Right lobe of liver (tissue), 4 donors: ENCODE measurements at regions not wholly inside any gene's neighbourhood (a gene's known extent, or its start where the extent isn't known, plus 50 kb on each side); places are given as distances from the start of the nearest gene placed in this dataset.

Source experiments
- CTCF ChIP-seq, 4 donors: fragments of 200-600 bp in 3 of 4; fragments of 450-650 bp in 1 of 4; IDR thresholded peaks; one replicate each; pipeline versions ENCODE4 v1.5.1 to v1.8.0; 2016 to 2022; ENCODE audit warnings: antibody characterized with exemption in 4 of 4, mild to moderate bottlenecking in 2 of 4
- POLR2A ChIP-seq: fragments of 450-650 bp; IDR thresholded peaks from one replicate; pipeline ENCODE4 v1.6.1; 2017; ENCODE audit warnings: antibody characterized with exemption, mild to moderate bottlenecking
- donor health status: DM: no; HTN: no; CAD: no.
- donor health status: DM: no; HTN: no; CAD: no.
- donor health status: DM: no; HTN: yes; CAD: no.

DNA sequence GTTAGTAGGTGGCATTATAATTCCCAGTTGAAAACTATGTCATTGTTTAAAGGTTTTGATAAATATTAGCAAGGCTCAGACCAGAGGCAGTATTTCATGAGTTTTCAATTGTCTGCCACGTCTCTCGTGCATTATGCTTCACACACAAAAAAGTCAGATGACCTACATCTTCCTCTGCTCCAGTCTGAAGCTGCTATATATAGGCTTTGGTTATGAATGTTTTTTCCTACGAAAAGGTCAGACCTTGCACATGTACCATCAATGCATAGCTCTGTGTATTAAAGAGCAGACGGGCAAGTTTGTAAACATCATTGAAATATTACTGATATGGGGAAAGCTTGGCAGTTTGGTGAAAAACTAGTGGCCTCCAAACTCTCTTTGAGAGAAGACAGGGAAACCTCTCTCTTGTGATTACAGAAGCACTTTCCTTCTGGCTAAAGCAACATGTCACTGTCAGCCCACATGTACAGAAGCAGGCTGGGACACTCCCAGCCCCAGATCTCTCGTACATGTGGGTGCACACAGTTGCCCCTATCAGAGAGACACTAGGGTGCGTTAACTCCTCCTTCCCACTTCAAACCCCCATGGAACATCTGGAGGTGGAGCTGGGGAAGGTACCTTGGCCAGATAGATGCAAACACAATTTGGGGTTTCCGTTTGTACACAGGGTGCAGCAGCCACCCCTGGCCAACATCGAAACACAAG lies 184.0 kb upstream of the BCL6 start:
- TF ChIP-seq POLR2A, result no peak
- no peak for TF ChIP-seq CTCF (IDR thresholded peaks at IDR 0.05)
